DND-41 (cell line): ENCODE measurements at regions not wholly inside any gene's neighbourhood (a gene's known extent, or its start where the extent isn't known, plus 50 kb on each side); places are given as distances from the start of the nearest gene placed in this dataset.

Experiments
- ATAC-seq: fragments of 200-7000 bp; cut with Tn5 transposase; 3 replicates; pipeline ENCODE4 v1.9.1; 2021; ENCODE audit warnings: low read depth; ENCODE audit not compliant: insufficient read depth
- DNase-seq: peaks from one replicate; pipeline ENCODE4 v3.0.0-alpha.2; 2020
- H2AFZ ChIP-seq: 2 replicates; pipeline ENCODE4 v1.6.0; 2012; ENCODE audit warnings: low read depth, low read length
- H3K27ac ChIP-seq: 2 replicates; pipeline ENCODE4 v1.5.1; 2012; ENCODE audit warnings: low read length, inconsistent platforms
- H3K27me3 ChIP-seq: fragments of 200-600 bp; sonication (generic); 2 replicates; pipeline ENCODE4 v1.6.0; 2012; ENCODE audit warnings: low read length, mild to moderate bottlenecking, inconsistent platforms; ENCODE audit not compliant: insufficient read depth, poor library complexity
- H3K36me3 ChIP-seq: 2 replicates; pipeline ENCODE4 v1.5.1; 2012; ENCODE audit warnings: low read length, inconsistent platforms; ENCODE audit not compliant: insufficient read depth
- H3K4me1 ChIP-seq: 2 replicates; pipeline ENCODE4 v1.5.1; 2012; ENCODE audit warnings: mild to moderate bottlenecking, low read length; ENCODE audit not compliant: insufficient read depth
- H3K4me2 ChIP-seq: 2 replicates; pipeline ENCODE4 v1.6.0; 2012; ENCODE audit warnings: mild to moderate bottlenecking, moderate library complexity, low read length, inconsistent platforms; ENCODE audit not compliant: insufficient read depth
- H3K4me3 ChIP-seq, 2 experiments: fragments of 200-600 bp in 1 of 2; shearing (Covaris generic) in 1 of 2; 2 replicates each; pipeline ENCODE4 v1.5.1; 2012 to 2016; ENCODE audit warnings: inconsistent platforms in 2 of 2, low read length in 2 of 2, mild to moderate bottlenecking in 2 of 2, low read depth in 1 of 2, moderate library complexity in 1 of 2
- H3K79me2 ChIP-seq: 2 replicates; pipeline ENCODE4 v1.6.0; 2012; ENCODE audit warnings: low read length, inconsistent platforms; ENCODE audit not compliant: insufficient read depth
- H3K9ac ChIP-seq: 2 replicates; pipeline ENCODE4 v1.6.0; 2012; ENCODE audit warnings: low read depth, mild to moderate bottlenecking, inconsistent platforms, low read length, moderate library complexity
- H3K9me3 ChIP-seq: 2 replicates; pipeline ENCODE4 v1.5.1; 2012; ENCODE audit warnings: low read length, moderate library complexity, mild to moderate bottlenecking, inconsistent platforms; ENCODE audit not compliant: insufficient read depth, severe bottlenecking
- H4K20me1 ChIP-seq: 2 replicates; pipeline ENCODE4 v1.6.0; 2012; ENCODE audit warnings: low read length; ENCODE audit not compliant: insufficient read depth
- CTCF ChIP-seq: IDR thresholded peaks from 2 replicates; pipeline ENCODE4 v1.5.1; 2012; ENCODE audit warnings: borderline replicate concordance, low read length, moderate library complexity, mild to moderate bottlenecking; ENCODE audit not compliant: poor library complexity, severe bottlenecking; ENCODE audit errors: extremely low read depth
- EZH2 ChIP-seq: IDR thresholded peaks from 3 replicates; pipeline ENCODE4 v1.6.1; 2012; ENCODE audit warnings: borderline replicate concordance, low read depth, mild to moderate bottlenecking, moderate library complexity, low read length, inconsistent platforms; ENCODE audit not compliant: severe bottlenecking

GRCh38 chr9:80875947-80876346 is 813.4 kb downstream of the TLE1 start:
- Histone ChIP-seq H3K9ac (no peak overlapping the region), H3K27ac (no peak overlapping the region), H3K4me3 (no peak overlapping the region), H3K27me3 (no peaks in the 10 kb centered on the region), H3K36me3 (no peaks in the 10 kb centered on the region), H3K4me1 (no peaks in the 10 kb centered on the region), H3K9me3 (no peaks in the 10 kb centered on the region), H3K79me2 (no peaks in the 10 kb centered on the region), H2AFZ (no peak overlapping the region), H4K20me1 (no peaks in the 10 kb centered on the region), H3K4me2 (no peak overlapping the region)
- TF ChIP-seq CTCF: no peak
- no peak for TF ChIP-seq EZH2
- DNase-seq: no peak
- ATAC-seq: no peak

- Histone ChIP-seq H3K4me2 (no peak overlapping the region), H2AFZ (no peak overlapping the region), H3K27ac (no peak overlapping the region), H4K20me1 (no peaks in the 10 kb centered on the region), H3K4me3 (no peak overlapping the region), H3K9me3 (no peaks in the 10 kb centered on the region), H3K4me1 (no peaks in the 10 kb centered on the region), H3K79me2 (no peaks in the 10 kb centered on the region), H3K27me3 (no peaks in the 10 kb centered on the region), H3K36me3 (no peaks in the 10 kb centered on the region), H3K9ac (no peak overlapping the region)
- DNase-seq: no peak
- no peak for ATAC-seq
- TF ChIP-seq CTCF (no peak), EZH2 (no peak)
These were observed 815.1 kb downstream of the TLE1 start for GRCh38 chr9:80874276-80874675.

- TF ChIP-seq EZH2 (no peak), CTCF (no peak)
- no peaks in the 10 kb centered on the region for H3K9me3 ChIP-seq
These were observed 815.5 kb downstream of the TLE1 start for GRCh38 chr9:80873861-80874260.

GRCh38 chr9:80871596-80871995 is 817.8 kb downstream of the TLE1 start:
- peaks cover 2% of the 10 kb centered on the region for H3K9me3 ChIP-seq
- no peak for TF ChIP-seq EZH2
- TF ChIP-seq CTCF: no peak
- H2AFZ ChIP-seq: no peak overlapping the region
- no peaks in the 10 kb centered on the region for H4K20me1 ChIP-seq
- no peaks in the 10 kb centered on the region for H3K27me3 ChIP-seq
- no peaks in the 10 kb centered on the region for H3K79me2 ChIP-seq
- no peaks in the 10 kb centered on the region for H3K36me3 ChIP-seq
- H3K4me3 ChIP-seq: no peak overlapping the region
- ATAC-seq (no peak), DNase-seq (no peak)
- H3K4me2 ChIP-seq: no peak overlapping the region
- H3K27ac ChIP-seq: no peak overlapping the region
- no peaks in the 10 kb centered on the region for H3K4me1 ChIP-seq
- no peak overlapping the region for H3K9ac ChIP-seq

More at GRCh38 chr9:80873861-80874260, 815.5 kb downstream of the TLE1 start:
- no peak for ATAC-seq
- Histone ChIP-seq H3K36me3 (no peaks in the 10 kb centered on the region), H4K20me1 (no peaks in the 10 kb centered on the region), H3K79me2 (no peaks in the 10 kb centered on the region), H3K27ac (no peak overlapping the region), H3K4me2 (no peak overlapping the region), H2AFZ (no peak overlapping the region), H3K4me3 (no peak overlapping the region), H3K9ac (no peak overlapping the region), H3K27me3 (no peaks in the 10 kb centered on the region), H3K4me1 (no peaks in the 10 kb centered on the region)
- DNase-seq: no peak
